ENCODE measurements at regions not wholly inside any gene's neighbourhood (a gene's known extent, or its start where the extent isn't known, plus 50 kb on each side); places are given as distances from the start of the nearest gene placed in this dataset.

DNA sequence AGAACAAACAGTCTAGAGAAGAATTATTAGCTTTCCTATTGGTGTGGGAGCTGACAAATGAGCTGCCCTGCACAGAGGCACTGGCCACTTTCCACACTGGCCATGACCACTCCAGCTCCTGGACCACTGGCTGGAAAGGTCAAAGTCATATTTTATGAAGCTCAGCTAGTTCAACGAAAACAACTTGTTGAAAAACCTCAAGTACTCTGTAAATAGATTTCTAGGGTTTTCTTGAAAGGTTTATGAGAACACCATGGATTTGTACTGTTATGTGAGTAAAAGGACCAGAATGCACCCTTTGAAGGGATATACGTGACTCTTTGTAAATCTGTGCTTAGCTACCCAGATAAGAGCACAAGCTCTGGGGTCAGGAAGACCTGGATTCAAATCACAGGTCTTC lies 54.5 kb upstream of the FGGY start:
- Histone ChIP-seq H3K27ac (no peak overlapping the region), H3K9me3 (peaks cover 0 to 23% (median 15%) of the 10 kb centered on the region in 8 donors), H3K27me3 (replicated peaks in 1 of 7) (no peaks in the 10 kb centered on the region), H3K36me3 (no peaks in the 10 kb centered on the region), H3K4me1 (no peaks in the 10 kb centered on the region), H3K4me3 (no peak overlapping the region)
- TF ChIP-seq POLR2A (IDR thresholded peaks at IDR 0.05) (no peak), POLR2AphosphoS5 (IDR thresholded peaks at IDR 0.05) (no peak)
- TF ChIP-seq, protein P1, sequence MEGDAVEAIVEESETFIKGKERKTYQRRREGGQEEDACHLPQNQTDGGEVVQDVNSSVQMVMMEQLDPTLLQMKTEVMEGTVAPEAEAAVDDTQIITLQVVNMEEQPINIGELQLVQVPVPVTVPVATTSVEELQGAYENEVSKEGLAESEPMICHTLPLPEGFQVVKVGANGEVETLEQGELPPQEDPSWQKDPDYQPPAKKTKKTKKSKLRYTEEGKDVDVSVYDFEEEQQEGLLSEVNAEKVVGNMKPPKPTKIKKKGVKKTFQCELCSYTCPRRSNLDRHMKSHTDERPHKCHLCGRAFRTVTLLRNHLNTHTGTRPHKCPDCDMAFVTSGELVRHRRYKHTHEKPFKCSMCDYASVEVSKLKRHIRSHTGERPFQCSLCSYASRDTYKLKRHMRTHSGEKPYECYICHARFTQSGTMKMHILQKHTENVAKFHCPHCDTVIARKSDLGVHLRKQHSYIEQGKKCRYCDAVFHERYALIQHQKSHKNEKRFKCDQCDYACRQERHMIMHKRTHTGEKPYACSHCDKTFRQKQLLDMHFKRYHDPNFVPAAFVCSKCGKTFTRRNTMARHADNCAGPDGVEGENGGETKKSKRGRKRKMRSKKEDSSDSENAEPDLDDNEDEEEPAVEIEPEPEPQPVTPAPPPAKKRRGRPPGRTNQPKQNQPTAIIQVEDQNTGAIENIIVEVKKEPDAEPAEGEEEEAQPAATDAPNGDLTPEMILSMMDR (IDR thresholded peaks at IDR 0.05 in 8 of 11, conservative IDR thresholded peaks at IDR 0.05 in 3 of 11), result no peak
- no peak for DNase-seq
- 65 to 81% (median 74%) methylated on average over 2 of the region's 2 CpGs for WGBS, 5 donors
- intact Hi-C loops (cut with DNase I; ENCODE audit: low total_unique reads), result no loop called here

DNA sequence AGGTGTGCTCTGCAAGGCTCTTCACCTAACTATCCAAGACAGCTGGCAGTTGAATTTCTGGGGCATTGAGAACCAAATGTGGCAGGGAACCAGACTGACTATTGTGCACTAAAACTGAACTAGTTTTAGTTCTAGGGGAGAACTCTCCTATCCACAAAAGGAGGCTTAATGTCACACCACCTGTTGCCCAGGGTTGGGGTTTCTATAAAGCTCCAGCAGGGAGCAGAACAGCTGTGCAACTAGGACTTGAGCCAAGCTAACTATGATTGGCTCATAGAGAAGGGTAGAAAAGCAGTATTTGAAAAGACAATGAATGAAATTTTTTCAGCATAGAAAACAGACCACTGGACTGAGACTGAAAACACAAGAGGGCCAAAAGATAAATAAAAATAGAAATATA lies 53.3 kb upstream of the FGGY start:
- H3K4me3 ChIP-seq, result no peak overlapping the region
- intact Hi-C loops (cut with DNase I; ENCODE audit: low total_unique reads), result no loop called here
- no peaks in the 10 kb centered on the region for H3K4me1 ChIP-seq
- DNase-seq, result no peak
- TF ChIP-seq, protein P1 (IDR thresholded peaks at IDR 0.05 in 8 of 11, conservative IDR thresholded peaks at IDR 0.05 in 3 of 11), result no peak
- TF ChIP-seq POLR2AphosphoS5 (IDR thresholded peaks at IDR 0.05) (no peak), POLR2A (IDR thresholded peaks at IDR 0.05) (no peak)
- no peaks in the 10 kb centered on the region for H3K27me3 ChIP-seq (replicated peaks in 1 of 7)
- H3K9me3 ChIP-seq, result peaks cover 0 to 27% (median 19%) of the 10 kb centered on the region in 8 donors
- H3K27ac ChIP-seq, result no peak overlapping the region
- no peaks in the 10 kb centered on the region for H3K36me3 ChIP-seq

DNA sequence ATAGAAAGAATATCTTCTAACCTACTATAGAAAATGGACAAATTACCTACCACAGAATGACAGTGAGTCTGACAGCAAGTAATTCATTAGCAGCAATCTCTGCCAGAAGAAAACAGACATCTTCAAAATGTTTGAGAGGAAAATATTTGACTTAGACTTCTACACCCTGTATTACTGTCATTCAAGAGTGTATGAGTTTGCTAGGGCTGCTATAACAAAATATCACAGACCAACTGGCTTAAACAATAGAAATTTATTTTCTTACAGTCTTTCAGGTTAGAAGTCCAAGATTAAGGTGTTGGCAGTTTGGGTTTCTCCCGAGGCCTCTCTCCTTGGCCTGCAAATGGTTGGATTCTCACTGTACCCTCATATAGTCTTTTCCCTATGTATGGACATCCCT lies 52.9 kb upstream of the FGGY start:
- TF ChIP-seq, protein P1 (IDR thresholded peaks at IDR 0.05 in 8 of 11, conservative IDR thresholded peaks at IDR 0.05 in 3 of 11), result no peak
- TF ChIP-seq POLR2A (IDR thresholded peaks at IDR 0.05) (no peak), POLR2AphosphoS5 (IDR thresholded peaks at IDR 0.05) (no peak)
- no peaks in the 10 kb centered on the region for H3K27me3 ChIP-seq (replicated peaks in 1 of 7)
- no peak overlapping the region for H3K27ac ChIP-seq
- no peaks in the 10 kb centered on the region for H3K36me3 ChIP-seq
- no peaks in the 10 kb centered on the region for H3K4me1 ChIP-seq
- DNase-seq, result no peak
- peaks cover 0 to 27% (median 19%) of the 10 kb centered on the region in 8 donors for H3K9me3 ChIP-seq
- intact Hi-C loops (cut with DNase I; ENCODE audit: low total_unique reads), result no loop called here
- 84 to 97% (median 92%) methylated on average over 1 of the region's 1 CpG for whole genome bisulfite sequencing, 5 donors
- H3K4me3 ChIP-seq, result no peak overlapping the region

DNA sequence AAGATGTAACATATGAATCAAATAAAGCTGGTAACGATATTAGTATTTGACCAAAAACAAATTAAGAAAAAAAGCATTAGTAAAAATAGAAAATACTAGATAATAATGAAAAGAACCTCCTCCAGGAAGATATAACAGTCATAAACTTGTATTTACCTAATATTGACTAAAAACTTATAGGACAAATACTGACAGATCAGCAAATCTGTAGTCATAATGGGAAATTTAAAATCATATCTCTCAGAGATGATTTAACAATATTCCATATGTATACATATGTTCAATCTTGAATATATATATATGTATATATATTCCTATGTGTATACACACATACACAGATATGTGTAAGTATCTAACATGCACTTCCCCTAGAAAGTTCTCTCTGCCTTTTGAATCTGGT lies 52.0 kb upstream of the FGGY start:
- no peak for DNase-seq
- intact Hi-C loops (cut with DNase I; ENCODE audit: low total_unique reads), result no loop called here
- WGBS, 5 donors, result 88 to 98% (median 94%) methylated on average over 1 of the region's 1 CpG
- Histone ChIP-seq H3K27ac (no peak overlapping the region), H3K27me3 (replicated peaks in 1 of 7) (no peaks in the 10 kb centered on the region), H3K4me1 (no peaks in the 10 kb centered on the region), H3K9me3 (peaks cover 0 to 27% (median 19%) of the 10 kb centered on the region in 8 donors), H3K36me3 (no peaks in the 10 kb centered on the region), H3K4me3 (no peak overlapping the region)
- TF ChIP-seq, protein P1 (IDR thresholded peaks at IDR 0.05 in 8 of 11, conservative IDR thresholded peaks at IDR 0.05 in 3 of 11), result no peak
- TF ChIP-seq POLR2AphosphoS5 (IDR thresholded peaks at IDR 0.05) (no peak), POLR2A (IDR thresholded peaks at IDR 0.05) (no peak)

Data from spleen (tissue), 11 donors.